HG03280 (cell line): ENCODE measurements at regions not wholly inside any gene's neighbourhood (a gene's known extent, or its start where the extent isn't known, plus 50 kb on each side); places are given as distances from the start of the nearest gene placed in this dataset.

Experiments used
- ATAC-seq: cut with Tn5 transposase; IDR thresholded peaks from one replicate; pipeline ENCODE4 v1.9.1; 2021; ENCODE audit warnings: mild to moderate bottlenecking, moderate library complexity; ENCODE audit not compliant: unreplicated experiment

DNA sequence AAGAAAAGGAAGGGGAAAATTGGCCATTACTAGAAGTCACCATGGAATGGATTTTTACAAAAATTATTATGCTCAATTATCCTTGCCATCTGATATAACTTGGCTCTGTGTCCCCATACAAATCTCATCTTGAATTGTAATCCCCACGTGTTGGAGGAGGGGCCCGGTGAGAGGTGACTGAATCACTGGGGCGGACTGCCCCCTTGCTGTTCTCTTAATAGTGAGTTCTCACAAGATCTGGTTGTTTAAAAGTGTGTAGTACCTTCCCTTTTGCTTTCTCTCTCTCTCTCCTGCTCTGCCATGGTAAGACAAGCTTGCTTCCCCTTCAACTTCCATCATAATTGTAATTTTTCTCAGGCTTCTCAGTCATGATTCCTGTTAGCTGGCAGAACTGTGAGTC lies 1023.6 kb downstream of the XPNPEP1 start:
- no peak for ATAC-seq

DNA sequence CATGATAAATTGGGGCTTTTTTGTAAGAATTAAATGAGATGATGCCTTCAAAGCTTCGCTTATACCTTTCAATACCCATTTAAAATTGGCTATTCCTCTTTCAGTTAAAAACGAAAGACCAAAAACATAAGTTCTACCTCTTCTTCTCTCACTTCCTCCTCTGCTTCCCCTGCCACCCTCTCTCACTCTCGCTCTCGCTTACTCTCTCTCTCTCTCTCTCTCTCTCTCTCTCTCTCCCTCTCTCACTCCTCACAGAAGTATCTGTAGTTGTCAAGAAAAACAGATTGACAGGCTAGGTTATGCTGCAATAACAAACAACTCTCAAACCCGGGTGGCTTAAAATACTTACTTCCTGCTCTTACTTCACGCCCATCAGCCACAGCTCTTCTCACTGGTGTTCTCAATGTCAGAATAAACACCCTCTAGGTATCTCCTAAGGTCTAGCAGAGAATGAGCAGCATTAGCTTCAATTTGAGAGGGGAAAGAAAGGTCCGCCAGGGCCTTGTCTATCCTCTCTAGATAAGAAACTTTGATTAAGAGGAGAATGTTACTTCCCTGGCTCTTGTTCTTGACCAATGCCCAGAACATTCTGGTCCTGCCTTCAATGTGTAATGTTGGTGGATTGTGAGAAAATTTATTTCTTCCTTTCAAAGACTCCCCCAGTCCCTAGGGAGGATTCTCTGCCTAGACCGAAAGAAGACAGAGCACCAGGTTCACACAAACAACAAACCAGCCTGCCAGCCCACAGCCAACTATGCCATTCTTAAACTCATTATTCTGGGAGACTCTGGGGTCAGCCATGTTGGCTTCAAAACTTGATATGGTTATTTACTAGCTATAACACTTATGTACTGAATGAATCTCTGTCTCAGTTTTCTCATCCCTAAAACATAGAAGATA lies 1028.7 kb downstream of the XPNPEP1 start:
- ATAC-seq, result peak; percentile 76

DNA sequence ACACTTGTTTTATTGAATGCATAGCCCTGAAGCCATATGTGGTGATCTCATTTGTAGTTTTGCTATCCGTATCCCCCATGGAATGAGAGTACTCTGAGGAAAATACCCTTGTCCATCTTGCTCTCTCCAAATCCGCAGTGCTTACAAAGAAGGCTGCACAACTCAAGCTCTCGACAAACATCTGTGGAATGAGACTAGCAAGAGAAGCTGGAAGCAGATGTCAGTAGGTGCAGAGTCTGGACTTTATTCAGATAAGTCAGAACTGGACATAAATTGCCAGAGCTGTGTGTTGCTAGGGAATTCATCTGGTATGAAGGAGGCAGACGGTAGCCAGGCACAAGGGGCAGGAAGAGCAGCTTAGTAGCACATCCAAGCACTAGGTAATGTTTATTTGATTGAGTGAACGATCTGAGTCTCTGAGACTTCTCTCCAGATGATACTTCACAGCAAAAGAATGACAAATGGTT lies 1046.2 kb downstream of the XPNPEP1 start:
- no peak for ATAC-seq

DNA sequence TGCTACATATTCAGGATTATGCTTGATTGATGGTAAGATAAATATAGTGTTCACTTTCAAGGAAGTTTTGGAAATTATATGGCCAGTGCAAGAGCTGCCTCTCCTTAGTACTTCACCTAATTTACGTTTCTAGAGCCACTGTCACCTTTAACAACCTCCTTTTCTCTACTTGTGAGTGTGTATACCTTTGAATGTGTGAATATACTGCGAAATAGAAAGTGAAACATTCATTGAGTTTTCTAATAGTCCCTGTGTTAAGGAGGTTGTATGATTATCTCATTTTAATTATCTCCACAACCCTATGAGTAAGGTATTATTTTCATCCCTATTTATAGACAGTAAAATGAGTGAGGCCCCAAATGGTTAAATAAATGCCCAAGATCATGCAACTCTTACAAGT lies 1050.5 kb downstream of the XPNPEP1 start:
- ATAC-seq, result no peak

DNA sequence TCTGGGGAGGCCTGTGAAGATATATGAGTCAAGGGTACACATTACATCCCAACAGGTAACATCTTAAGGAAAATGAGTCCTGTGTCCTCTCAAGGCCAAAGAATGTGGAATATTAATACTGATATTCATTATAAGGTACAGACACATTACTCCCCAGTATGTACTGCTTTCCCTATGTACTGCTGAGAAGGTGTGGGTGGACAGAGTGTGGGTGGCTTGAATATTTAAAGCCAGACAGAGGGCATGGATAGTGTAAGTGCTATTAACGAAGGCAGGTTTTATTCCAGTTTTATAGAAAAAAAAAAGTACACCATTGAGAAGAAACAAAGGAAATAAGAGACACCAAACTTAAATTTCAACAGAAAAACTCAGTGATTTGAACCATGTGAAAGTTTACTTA lies 1054.4 kb downstream of the XPNPEP1 start:
- ATAC-seq, result no peak

DNA sequence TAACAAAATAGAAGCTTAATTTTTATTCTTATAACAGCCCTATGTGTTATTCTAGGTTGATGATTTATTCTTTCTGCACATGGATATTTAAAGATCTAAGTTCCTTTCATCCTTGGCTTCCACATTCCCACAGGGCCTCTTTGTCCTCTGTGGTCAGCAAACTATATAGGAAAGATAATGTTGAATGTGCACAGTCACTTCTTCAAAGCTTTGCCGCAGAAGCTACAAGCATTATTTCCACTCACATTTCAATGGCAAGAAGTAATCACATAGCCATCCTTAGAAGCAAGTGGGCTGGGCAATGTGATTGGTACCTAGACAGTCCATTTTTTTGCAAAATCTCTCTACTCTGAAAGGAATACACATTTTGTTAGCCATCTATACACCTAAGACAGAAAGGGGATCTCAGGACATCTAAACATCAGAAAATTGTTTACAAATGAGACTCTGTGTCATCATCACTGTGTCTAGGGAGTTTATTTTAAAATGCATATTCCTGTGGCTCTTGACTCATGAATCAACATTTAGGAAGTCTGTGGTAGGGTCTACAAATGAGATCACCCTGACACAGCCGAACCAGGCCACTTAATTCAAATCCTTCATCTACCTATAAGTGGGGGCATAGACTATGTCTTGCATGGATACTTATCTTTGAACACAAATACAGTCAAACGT lies 1060.5 kb downstream of the XPNPEP1 start:
- no peak for ATAC-seq

DNA sequence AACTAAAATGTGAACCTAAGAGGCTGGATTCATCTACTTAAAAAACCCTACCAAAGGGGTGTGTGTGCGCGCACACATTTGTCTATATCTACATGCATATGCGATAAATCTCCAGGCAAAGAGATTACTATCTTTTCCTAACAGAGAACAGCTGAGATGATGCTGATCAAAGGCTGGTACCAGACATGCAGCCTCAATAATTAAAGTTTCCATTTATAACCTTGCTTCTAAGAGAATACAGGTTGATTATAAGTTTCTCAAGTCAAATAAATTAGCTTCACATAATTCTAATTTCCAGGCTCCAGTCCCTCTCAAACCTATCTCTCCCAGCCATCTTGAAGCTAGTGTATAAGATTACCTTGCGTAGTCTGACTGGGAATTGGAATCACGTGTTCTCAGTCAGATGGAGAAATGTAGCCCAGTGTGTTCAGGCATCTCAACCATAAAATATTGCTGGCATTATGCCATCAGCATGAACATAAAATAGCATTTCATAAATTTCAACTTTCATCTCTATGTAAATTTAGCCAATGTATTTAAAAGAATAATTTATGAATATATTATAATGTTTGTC lies 1062.0 kb downstream of the XPNPEP1 start:
- no peak for ATAC-seq

DNA sequence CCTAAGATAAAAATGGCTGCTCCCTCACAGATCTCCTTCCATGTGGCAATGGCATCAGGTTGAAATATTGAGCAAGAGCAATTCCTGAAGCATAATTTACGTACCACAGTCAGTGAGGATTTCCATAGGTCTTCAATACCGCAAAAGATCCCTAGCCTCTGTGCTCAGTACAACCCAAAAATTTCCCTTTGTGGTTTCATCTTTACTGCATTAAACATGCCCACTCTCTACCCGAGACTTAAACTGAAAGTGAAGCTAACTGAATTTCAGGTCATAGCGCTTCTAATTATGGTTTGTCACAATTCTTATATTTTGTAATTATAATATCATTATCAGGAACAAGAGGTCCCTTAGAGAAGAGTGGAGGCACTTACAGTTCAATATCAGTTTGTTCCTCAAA lies 1071.1 kb downstream of the XPNPEP1 start:
- peak; percentile 57 for ATAC-seq

DNA sequence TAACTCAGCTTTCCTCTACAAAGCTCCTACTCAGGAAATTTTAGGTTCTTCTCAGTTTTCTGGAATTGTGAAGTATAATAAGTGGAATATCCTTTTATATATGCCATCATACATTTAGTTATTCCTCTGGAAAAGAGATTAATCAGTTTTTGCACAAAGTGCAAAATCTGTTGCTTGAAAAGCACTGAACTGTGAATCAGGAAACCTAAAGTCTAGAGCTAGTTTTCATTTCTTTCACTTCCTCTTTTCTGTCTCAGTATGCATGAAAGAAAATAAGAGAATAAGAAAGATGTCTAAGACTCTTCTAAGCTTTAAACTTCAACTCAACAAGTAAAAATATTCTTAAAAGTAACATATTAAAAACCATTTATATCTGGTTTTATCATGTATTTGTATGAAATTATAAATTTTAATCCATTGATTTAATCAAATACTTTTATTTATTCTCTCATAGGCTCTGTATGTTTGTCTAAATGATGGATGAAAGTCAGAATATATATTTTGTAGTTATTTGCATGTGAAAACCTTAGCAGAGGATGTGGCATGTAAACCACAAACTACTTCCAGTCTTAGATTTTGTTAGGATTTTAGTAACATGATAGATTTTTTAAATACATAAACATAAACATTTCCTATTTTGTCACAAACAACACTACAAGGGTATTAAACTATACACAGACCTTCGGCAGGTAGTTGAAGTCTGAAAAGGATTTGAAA lies 1073.0 kb downstream of the XPNPEP1 start:
- ATAC-seq, result peak; percentile 87

DNA sequence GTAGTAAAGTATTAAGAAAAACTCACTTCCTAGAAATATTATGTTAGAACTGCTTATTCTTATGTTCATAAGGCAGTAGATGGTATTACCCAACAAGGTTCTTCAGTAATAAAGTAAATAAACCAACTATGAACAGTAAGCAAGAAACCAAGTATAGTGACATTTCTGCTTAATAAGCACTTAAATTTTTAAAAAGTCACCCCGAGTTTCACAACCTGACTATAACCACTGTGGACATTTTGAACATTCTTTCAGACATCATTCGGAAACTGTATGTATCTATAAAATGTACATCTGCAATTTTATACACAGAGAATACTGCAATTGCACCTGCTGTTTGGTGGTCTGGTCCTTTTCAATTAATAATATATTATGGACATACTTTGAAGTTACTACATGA lies 1073.6 kb downstream of the XPNPEP1 start:
- peak; percentile 32 for ATAC-seq

DNA sequence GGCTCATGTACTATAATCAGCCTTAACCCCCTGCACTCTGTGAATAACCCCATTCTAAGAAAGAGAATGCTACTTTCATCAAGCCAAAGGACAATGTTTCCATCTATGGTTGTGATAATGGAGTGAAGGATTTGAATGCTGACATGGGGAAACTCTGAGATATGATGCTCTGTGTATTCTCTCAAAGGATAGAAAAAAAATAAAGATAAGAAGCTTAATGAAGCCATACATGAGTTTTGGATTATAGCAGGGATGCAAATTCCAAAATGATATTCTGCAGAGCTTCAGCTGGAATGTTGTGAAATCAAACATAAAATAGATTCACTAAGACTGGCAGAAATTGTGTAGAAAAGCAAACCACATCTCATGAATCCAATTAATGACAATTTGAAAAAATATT lies 1074.1 kb downstream of the XPNPEP1 start:
- ATAC-seq, result no peak

DNA sequence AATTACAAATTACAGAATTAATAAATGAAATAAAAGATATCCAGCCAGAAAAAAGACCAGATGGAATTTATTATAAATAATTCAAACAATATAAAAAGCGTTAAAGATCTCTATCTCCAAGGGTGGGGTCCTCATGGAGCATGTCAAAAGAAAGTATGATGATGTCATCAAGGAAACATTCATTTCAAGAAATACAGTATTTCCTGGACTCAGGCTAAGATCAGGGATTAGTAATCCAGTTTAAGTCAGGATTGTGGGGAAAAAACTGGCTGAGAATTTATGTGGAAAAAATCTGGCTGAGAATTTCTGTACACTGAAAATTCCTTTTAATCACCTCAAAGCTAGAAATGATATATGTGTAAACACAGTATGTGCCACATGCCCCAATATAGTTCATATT lies 1075.3 kb downstream of the XPNPEP1 start:
- no peak for ATAC-seq

DNA sequence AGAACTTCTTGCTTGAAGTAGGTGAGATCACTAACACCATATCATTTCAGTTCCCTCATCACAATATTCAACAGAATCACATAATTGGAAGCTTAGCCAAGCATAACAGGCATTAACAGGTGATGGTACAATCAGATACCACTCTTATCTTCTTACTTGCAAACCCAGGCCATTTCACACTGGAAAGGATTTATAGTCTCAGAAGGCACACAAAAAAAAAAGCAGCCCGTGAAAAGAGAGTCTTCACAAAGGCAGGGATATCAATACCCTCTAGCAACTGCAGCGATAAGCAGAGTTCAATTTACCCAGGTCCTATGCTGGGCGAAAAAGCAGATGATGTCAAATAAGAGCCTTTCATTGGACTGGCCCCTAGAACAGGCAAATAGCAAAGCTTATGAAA lies 1082.4 kb downstream of the XPNPEP1 start:
- ATAC-seq, result no peak

DNA sequence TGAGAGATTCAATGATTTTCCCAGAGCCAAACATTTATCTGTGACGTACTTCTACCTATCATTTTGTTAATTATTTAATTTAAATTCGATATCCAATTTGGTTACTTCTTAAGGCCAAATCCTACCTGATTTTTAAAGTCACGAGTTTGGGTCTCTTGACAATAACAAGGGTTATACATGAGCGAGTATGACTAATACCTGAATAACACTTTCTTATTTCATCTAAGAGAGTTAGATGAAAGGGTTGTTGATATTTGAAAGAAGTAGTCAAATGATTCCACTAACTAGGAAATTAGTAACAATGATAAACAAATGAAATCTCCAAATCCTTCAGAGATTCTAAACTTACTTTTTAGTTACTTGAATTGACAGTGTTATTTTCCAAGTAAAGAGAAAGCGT lies 1086.9 kb downstream of the XPNPEP1 start:
- ATAC-seq, result no peak

DNA sequence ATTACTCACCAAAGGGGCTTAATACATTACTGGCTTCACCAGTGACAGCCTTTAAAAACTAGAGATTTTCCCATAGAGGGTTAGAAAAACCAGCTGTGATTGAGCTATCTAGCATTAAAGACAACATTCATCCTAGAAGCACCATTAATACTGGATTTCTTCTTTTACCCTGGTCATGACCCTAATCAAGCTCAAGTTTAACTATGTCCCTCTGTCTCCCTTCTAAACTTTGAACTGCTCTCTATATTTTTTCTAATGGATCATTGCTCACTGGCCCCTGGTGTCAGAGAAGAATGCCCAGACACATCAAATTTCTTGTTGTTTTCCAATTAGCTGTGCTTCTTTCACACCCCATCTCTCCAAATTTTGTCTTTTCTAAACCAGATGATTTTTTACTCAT lies 1101.3 kb downstream of the XPNPEP1 start:
- ATAC-seq, result no peak

DNA sequence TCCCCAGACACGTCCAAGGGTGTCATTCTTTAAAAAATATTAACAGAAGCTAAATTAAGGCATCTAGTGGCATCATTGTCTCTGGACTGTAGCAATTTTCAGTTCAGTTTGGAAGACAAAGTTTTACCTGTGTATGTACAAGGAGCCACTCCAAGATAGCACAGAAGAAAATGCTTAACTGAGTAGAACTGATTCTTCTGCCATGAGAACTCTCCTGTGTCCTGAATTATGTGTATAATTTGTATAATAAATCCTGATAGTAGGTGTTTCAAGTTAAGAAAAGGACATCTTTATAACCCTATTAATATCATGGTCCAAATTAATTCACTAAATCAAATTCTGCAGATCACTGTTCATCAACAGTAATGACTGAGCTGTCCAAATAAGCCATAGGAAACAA lies 1104.0 kb downstream of the XPNPEP1 start:
- ATAC-seq, result no peak

DNA sequence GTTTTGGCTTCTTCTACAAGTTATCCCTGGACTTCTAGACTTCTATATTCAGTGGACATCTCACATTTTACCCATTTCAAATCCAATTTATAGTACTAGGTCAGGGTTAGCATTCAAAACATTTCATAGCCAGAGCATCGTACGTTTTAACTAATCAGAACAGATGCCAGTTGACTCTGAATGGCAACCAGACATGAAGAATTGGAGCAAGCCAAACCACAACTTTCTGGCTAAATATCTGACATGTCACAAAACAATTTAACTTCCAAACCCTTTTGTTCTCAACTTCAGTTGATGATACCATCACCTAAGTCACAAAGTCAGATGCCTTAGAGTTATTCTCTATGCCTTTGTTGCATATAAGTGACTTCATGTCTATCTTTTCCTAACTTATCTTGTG lies 1105.7 kb downstream of the XPNPEP1 start:
- no peak for ATAC-seq

DNA sequence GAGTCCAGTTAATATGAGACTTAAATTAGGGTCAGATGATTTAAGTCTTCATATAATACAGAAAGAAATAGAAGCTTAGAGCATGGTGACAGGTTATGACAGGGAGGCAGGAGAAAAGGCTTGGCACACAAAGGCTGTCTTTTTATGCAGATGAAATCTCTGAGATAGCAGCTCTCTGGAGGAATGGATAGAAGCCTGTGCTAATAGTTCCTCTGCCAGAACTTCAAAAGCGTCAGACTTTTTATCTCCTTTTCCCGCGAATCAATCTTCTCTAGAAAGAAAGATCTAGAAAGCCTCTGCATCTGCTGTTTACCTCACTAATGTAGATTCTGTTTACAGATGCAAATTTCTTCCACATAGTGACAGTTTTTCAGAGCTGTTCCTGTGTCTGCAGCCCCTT lies 1106.2 kb downstream of the XPNPEP1 start:
- ATAC-seq, result no peak

DNA sequence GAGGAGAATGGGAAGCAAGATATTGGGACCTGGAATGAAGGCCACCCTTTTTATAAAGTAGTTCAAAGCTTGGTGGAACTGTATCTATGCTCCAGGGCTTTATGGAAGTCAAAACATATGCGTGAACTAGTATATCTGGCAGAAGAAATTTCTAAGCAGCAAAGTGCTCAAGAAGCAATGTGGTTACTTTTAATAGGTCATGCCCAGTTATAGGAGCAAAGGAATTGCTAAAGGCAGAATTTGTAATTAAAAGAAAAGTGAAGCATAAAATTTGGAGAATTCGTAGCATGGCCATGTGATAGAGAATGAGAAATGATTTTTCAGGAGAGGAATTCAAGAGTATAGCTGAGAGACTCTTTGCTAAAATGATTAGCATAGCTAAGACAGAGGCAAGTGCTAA lies 1110.4 kb downstream of the XPNPEP1 start:
- no peak for ATAC-seq

DNA sequence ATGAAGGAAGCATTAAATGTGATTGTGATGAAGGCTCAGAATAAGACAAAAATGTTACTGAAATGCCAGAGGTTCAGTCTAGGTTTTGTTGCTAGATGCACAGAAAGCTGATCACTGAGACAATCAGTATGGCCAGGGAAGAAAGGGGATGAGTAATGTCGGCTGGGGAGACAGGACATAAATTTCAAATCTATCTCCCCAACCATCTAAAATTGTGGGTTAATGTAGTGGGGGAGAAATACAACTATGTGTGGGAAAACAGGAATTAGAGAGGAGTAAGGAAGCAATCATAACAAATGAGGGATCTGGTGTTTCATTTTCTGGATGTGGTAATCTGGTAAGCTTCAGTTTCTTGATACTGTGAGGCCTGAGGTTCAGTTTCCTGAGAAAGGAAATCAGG lies 1111.0 kb downstream of the XPNPEP1 start:
- ATAC-seq, result no peak

DNA sequence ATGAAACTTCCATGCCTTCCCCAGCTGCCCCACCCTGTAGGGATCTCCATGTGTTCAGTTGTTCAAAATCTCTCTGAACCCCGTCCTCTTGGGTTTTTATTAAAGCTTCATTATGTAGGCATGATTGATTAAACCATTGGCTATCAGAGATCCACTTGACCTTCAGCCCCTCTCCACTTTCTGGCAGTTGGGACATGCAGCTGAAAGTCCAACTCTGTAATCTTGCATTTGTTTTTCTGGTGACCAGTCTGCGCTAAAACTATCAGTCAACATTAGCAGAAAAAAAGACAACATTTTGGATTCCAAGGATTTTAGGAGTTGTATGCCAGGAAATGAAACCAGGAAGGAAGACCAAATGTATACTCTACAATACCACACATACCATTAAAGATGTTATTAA lies 1115.1 kb downstream of the XPNPEP1 start:
- ATAC-seq, result no peak
